HG02763 (cell line): ENCODE measurements at regions not wholly inside any gene's neighbourhood (a gene's known extent, or its start where the extent isn't known, plus 50 kb on each side); places are given as distances from the start of the nearest gene placed in this dataset.
"Not testable (repeated sequence)": the region's sequence is repeated elsewhere in the genome, so short reads cannot be mapped to it uniquely, and the experiment has no call there.

Experiments used
- ATAC-seq: cut with Tn5 transposase; IDR thresholded peaks from one replicate; pipeline ENCODE4 v1.9.1; 2021; ENCODE audit warnings: mild to moderate bottlenecking, moderate library complexity; ENCODE audit not compliant: unreplicated experiment

DNA sequence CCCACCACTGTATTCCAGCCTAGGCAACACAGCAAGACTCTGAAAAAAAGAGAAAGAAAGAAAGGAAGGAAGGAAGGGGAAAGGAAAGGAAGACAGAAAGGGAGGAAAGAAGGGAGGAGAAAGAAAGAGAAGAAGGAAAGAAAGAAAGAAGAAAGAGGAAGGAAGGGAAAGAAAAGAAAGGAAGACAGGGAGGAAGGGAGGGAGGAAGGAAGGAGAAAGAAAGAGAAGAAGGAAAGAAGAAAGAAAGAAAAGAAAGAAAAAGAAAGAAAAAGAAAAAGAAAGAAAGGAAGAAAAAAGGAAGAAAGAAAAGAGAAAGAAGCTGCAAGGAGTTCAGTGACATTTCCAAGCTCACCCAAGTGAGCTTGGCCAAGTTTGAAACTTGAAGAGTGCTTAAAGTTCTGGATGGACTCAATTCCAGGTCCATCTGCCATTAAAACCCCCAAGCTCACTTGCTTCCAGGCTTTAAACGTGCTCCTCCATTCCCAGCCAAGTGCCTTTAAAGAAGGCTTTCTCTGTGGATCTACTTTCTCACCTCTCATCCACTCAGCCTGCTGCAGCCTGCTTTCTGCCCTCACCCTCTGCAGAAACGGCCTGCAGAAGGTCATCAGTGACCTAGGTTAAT is 101.5 kb downstream of the VCPKMT start:
- no peak for ATAC-seq

DNA sequence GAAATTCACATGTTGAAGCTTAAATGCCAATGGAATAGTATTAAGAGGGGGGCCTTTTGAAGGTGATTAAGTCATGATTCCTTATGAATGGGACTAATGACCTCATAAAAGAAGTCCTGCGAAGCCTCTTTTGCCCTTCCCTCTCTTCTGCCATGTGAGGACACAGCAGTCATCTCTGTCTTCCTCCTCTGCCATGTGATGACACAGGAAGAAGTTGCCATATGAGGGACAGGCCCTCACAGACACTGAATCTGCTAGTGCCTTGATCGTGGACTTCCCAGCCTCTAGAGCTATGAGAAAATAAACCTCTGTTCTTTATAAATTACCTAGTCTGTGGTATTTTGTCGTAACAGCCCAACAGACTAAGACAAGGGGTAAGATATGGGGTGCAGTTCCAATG is 100.7 kb downstream of the VCPKMT start:
- ATAC-seq = no peak

GRCh38 chr14:50018201-50018932 is 98.0 kb downstream of the VCPKMT start:
- no peak for ATAC-seq

GRCh38 chr14:50018933-50019210 is 97.5 kb downstream of the VCPKMT start:
- no peak for ATAC-seq

DNA sequence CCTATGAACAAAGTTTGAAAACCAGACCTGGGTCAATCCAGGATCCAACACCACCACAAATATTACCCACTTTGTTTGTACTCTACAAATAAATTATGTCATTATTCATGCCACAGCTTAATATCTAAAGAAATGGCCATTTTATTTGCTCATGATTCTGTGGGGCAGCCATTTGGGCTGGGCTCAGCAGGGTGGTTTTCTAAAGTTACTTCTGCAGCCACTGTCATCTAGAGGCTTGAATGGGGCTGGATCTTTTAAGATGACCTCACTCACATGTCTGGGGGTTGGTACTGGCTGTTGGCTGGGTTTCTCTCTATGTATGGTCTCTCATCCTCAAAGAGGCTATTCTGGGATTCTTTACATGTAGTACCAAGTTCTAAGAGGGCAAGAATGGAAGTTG is 96.2 kb downstream of the VCPKMT start:
- ATAC-seq = no peak

DNA sequence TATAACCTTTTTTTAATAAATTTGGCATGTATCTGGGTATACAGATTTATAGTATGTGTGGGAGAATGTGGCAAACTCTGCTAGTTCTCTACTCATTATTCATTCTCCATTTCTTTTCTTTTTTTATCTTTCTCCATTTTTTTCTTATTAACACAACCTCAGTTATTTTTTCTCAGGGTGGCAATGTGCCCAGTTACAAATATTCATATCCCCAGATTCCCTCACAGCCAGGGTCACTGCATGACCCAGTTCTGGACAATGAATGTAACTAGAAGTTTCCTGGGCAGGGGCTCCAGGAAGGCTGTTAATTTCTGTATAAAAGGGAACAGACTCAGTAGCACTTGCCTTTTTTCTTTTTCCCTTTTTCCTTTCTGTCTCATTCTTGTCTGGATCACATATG is 95.6 kb downstream of the VCPKMT start:
- no peak for ATAC-seq

- ATAC-seq = no peak
Measured at GRCh38 chr14:50021261-50022031, 94.9 kb downstream of the VCPKMT start.

DNA sequence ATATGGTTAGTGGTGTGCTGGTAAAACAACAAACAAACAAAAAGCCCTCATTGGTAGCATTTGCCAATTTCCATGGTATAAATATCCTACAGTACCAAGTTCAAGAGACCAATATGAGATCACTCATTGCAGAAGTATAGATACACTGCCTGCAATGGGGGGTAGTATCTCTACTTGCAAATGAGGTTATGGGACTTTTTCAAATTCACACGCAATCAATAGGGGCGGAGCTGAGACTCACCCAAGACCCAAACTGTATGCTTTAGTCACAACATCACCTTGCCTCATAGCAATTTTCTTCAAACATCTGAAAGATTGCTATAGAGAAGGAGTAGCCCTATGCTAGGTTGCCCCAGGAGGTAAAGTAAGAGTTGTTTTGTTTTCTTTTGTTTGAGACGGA is 93.7 kb downstream of the VCPKMT start:
- ATAC-seq = no peak

GRCh38 chr14:50023671-50024490 is 92.5 kb downstream of the VCPKMT start:
- no peak for ATAC-seq

- ATAC-seq = no peak
Measured at GRCh38 chr14:50025073-50025472, 91.3 kb downstream of the VCPKMT start.

DNA sequence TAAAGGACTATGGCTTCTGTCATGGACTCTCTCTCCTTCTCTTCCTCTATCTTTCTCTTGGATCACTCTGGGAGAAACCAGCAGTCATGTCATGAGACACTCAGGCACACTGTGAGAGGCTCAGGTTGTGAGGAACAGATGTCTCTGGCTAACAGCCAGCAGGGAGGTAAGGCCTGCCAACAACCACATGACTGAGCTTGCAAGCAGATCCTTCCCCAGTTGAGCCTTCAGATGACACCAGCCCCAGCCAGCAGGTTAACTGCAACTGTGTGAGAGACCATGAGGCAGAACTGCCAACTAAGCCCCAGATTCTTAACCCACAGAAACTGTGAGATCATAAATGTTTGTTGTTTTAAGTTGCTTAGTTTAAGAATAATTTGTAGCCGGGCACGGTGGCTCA is 90.6 kb downstream of the VCPKMT start:
- no peak for ATAC-seq

GRCh38 chr14:50026396-50026795 is 90.0 kb downstream of the VCPKMT start:
- ATAC-seq = no peak

DNA sequence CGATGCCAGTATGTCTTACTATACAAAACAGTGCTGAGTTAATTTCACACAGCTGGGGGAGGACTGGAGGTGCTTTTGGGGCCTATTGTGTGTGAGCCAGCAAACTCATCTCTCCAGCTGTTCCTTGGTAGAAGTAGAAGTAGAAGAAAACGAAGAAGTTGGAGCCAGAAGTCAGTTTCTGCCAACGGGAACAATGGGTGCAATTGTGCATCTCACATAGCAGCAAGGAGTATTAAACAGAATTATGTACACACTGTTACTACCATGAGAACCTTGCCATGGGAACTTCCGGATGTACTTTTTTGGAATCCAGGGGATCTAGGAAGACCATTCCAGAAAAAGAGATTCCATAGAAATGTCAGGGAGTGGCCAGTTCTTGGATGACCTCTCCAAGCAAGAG is 88.6 kb downstream of the VCPKMT start:
- ATAC-seq = no peak

GRCh38 chr14:50028458-50028857 is 87.9 kb downstream of the VCPKMT start:
- no peak for ATAC-seq

DNA sequence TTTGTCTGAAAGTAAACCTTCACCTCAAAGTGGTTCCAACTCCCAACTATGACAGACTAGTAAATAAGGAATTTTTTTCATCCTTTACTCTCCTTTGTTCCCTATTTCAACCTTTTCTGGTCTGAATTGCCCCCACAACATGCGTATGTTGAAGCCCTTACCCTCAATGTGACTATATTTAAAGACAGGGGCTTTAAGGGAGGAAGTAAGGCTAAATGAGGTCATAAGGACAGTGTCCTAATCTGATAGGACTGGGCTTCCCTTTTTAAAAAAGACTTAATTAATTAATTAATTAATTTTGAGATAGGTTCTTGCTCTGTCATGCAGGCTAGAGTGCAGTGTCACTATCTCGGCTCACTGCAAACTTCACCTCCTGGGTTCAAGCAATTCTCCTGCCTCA is 86.3 kb downstream of the VCPKMT start:
- no peak for ATAC-seq

DNA sequence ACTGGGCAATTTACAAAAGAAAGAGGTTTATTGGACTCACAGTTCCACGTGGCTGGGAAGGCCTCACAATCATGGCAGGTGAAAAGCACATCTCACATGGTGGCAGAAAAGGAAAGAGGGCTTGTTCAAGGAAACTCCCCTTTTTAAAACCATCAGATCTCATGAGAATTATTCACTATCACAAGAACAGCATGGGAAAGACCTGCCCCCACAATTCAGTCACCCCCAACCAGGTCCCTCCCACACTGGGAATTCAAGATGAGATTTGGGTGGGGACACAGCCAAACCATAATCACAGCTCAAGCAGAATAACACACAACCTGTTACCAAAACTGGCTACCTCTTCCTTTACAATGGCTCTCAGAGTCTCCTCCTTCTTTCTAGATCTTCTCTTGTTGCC is 85.5 kb downstream of the VCPKMT start:
- not testable (repeated sequence) for ATAC-seq

DNA sequence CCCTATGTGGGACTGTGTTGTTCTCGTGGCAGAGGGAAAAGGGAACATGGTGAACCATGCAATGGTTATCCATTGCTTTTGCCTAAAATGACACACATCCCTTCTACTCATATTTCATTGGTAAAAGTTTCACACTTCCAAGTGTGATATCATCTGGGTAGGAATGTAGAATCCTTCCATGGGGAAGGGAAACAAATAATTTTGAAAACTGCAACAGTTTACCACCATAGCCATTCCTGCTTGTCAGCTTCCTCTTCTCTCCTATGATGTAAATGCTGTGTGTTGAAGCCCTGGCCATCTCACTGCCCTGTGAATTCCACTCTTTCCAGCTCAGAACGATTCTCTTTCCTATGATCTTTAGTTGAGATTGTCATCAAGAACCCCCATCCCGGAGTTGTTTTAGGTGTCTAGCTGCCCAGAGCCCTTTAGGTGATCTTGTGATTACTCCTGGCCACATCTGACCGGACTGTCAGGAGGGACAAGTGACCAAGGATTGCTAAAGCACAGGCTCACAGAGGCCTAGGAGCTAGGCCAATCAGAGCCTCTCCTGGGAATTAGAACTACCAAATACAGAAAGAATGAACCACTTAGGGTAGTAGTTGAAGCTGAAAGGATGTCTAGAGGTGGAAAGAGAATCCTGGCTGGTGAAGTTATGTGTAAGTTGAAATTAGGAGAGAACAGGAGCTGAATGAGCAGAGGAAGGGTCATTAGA is 84.6 kb downstream of the VCPKMT start:
- no peak for ATAC-seq

DNA sequence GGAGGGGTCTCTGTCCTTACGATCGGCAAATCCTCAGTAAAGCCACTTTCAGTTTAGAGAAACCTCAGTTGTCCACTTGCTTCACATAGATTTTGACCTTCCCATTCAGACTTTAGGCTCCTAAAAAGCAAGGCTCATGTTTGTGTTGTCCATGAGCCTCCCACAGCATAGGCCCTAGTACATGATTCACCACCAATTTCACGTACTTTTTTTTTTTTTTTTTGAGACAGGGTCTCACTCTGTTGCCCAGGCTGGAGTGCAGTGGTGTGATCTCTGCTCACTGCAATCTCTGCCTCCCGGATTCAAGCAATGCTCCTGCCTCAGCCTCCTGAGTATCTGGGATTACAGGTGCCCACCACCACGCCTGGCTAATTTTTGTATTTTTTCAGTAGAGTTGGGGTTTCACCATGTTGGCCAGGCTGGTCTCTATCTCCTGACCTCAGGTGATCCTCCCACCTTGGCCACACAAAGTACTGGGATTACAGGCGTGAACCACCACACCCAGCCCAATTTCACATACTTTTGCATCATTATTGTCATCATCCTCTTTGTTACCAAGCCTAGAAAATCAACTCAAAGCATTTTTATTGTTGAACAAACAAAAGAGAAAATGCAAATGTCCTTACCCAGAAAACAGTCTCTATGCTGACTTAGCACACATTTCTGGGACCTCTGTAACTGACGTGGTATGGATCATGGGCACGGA is 83.8 kb downstream of the VCPKMT start:
- ATAC-seq = not testable (repeated sequence)

DNA sequence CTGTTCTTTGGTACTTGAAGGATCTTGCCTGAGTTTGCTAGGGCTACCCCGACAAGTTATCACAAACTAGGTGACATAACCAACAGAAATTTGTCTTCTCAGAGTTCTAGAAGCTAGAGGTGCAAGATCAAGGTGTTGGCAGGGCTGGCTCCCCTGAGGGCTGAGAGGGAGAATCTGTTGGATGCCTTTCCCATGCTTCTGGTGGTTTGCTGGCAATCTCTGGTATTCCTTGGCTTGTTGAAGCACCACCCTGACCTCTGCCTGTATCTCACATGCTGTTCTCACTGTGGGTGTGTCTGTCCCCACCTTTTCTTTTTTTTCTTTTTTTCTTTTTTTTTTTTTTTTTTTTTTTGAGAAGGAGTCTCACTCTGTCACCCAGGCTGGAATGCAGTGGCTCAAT is 81.2 kb downstream of the VCPKMT start:
- ATAC-seq = no peak

- no peak for ATAC-seq
Measured at GRCh38 chr14:50036211-50036610, 80.2 kb downstream of the VCPKMT start.
